ENCODE measurements at regions not wholly inside any gene's neighbourhood (a gene's known extent, or its start where the extent isn't known, plus 50 kb on each side); places are given as distances from the start of the nearest gene placed in this dataset.

- Mint-ChIP-seq H3K9me3 (ENCODE audit: unreplicated experiment) (no peaks in the 10 kb centered on the region), H3K27ac (ENCODE audit: unreplicated experiment) (no peak overlapping the region), H3K27me3 (ENCODE audit: insufficient read depth, unreplicated experiment) (no peaks in the 10 kb centered on the region), H3K4me3 (ENCODE audit: unreplicated experiment) (no peak overlapping the region), H3K4me1 (ENCODE audit: low read depth, unreplicated experiment) (peaks cover 7% of the 10 kb centered on the region), H3K36me3 (ENCODE audit: insufficient read depth, unreplicated experiment) (no peaks in the 10 kb centered on the region)
- no peaks in the 10 kb centered on the region for H3K36me3 ChIP-seq (ENCODE audit: control insufficient read depth, insufficient read depth, low read length)
- no TSS peak for BruUV-seq (replicated peaks)
- ChIA-PET CTCF (no interaction called here), POLR2A (no interaction called here)
- no peak overlapping the region for H3K4me3 ChIP-seq (ENCODE audit: low read depth, low read length)
- TF ChIP-seq, protein P1, sequence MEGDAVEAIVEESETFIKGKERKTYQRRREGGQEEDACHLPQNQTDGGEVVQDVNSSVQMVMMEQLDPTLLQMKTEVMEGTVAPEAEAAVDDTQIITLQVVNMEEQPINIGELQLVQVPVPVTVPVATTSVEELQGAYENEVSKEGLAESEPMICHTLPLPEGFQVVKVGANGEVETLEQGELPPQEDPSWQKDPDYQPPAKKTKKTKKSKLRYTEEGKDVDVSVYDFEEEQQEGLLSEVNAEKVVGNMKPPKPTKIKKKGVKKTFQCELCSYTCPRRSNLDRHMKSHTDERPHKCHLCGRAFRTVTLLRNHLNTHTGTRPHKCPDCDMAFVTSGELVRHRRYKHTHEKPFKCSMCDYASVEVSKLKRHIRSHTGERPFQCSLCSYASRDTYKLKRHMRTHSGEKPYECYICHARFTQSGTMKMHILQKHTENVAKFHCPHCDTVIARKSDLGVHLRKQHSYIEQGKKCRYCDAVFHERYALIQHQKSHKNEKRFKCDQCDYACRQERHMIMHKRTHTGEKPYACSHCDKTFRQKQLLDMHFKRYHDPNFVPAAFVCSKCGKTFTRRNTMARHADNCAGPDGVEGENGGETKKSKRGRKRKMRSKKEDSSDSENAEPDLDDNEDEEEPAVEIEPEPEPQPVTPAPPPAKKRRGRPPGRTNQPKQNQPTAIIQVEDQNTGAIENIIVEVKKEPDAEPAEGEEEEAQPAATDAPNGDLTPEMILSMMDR (IDR thresholded peaks at IDR 0.05; ENCODE audit: insufficient read depth in 1 of 2, low read depth in 1 of 2, low read length in 1 of 2, severe bottlenecking in 1 of 2, unreplicated experiment in 1 of 2) = no peak
- no peaks in the 10 kb centered on the region for H3K27me3 ChIP-seq (replicated peaks; ENCODE audit: control insufficient read depth, insufficient read depth, low read length)
- intact Hi-C loops (cut with micrococcal nuclease; ENCODE audit: unreplicated experiment) = no loop called here
- H3K4me1 ChIP-seq = peaks cover 10% of the 10 kb centered on the region; the same call in 1 of the 2 replicates
- DNase-seq = no peak
- no peaks in the 10 kb centered on the region for H3K9me3 ChIP-seq
Observed at GRCh38 chr2:123045713-123046112, 979.4 kb upstream of the CNTNAP5 start.

DNA sequence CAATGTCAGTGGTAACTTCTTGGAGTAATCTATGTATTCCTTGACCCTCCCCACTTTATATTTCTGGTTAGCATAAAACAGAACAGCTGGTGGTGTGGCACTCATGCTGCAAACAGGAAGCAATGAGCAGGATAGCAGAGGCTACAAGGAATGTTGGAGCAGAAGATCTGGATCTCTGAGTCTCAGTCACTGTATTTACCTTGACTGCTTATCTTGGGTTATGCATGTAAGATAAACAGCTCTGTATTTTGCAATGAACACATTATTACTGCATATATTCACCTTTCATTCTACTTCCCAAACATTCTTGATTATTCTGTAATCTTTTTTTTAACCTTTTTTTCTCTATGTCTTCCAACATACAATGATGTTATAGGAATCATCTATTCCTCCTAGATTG lies 977.9 kb upstream of the CNTNAP5 start:
- intact Hi-C loops (cut with micrococcal nuclease; ENCODE audit: unreplicated experiment) = no loop called here
- H3K36me3 ChIP-seq (ENCODE audit: control insufficient read depth, insufficient read depth, low read length) = no peaks in the 10 kb centered on the region
- H3K9me3 ChIP-seq = no peaks in the 10 kb centered on the region
- CTCF ChIA-PET = no interaction called here
- no TSS peak for BruUV-seq (replicated peaks)
- no peaks in the 10 kb centered on the region for H3K9me3 Mint-ChIP-seq (ENCODE audit: unreplicated experiment)
- H3K27me3 ChIP-seq (replicated peaks; ENCODE audit: control insufficient read depth, insufficient read depth, low read length) = no peaks in the 10 kb centered on the region
- TF ChIP-seq, protein P1 (IDR thresholded peaks at IDR 0.05; ENCODE audit: insufficient read depth in 1 of 2, low read depth in 1 of 2, low read length in 1 of 2, severe bottlenecking in 1 of 2, unreplicated experiment in 1 of 2) = no peak
- no peak overlapping the region for H3K4me3 ChIP-seq (ENCODE audit: low read depth, low read length)
- H3K4me1 ChIP-seq = peaks cover 10% of the 10 kb centered on the region; the same call in 1 of the 2 replicates
- H3K36me3 Mint-ChIP-seq (ENCODE audit: insufficient read depth, unreplicated experiment) = no peaks in the 10 kb centered on the region
- DNase-seq = peak in 1 of 2 experiments; percentile 2
- POLR2A ChIA-PET = no interaction called here
- no peaks in the 10 kb centered on the region for H3K27me3 Mint-ChIP-seq (ENCODE audit: insufficient read depth, unreplicated experiment)
- peaks cover 7% of the 10 kb centered on the region for H3K4me1 Mint-ChIP-seq (ENCODE audit: low read depth, unreplicated experiment)
- no peak overlapping the region for H3K4me3 Mint-ChIP-seq (ENCODE audit: unreplicated experiment)
- no peak overlapping the region for H3K27ac Mint-ChIP-seq (ENCODE audit: unreplicated experiment)

- CTCF ChIA-PET = no interaction called here
- POLR2A ChIA-PET = no interaction called here
- DNase-seq = no peak
- H3K36me3 ChIP-seq (ENCODE audit: control insufficient read depth, insufficient read depth, low read length) = no peaks in the 10 kb centered on the region
- BruUV-seq (replicated peaks) = no TSS peak
- H3K9me3 ChIP-seq = no peaks in the 10 kb centered on the region
- H3K4me1 ChIP-seq = peaks cover 10% of the 10 kb centered on the region; the same call in 1 of the 2 replicates
- TF ChIP-seq, protein P1 (IDR thresholded peaks at IDR 0.05; ENCODE audit: insufficient read depth in 1 of 2, low read depth in 1 of 2, low read length in 1 of 2, severe bottlenecking in 1 of 2, unreplicated experiment in 1 of 2) = no peak
- H3K27ac Mint-ChIP-seq (ENCODE audit: unreplicated experiment) = no peak overlapping the region
- no peak overlapping the region for H3K4me3 ChIP-seq (ENCODE audit: low read depth, low read length)
- intact Hi-C loops (cut with micrococcal nuclease; ENCODE audit: unreplicated experiment) = no loop called here
- peaks cover 7% of the 10 kb centered on the region for H3K4me1 Mint-ChIP-seq (ENCODE audit: low read depth, unreplicated experiment)
- no peaks in the 10 kb centered on the region for H3K36me3 Mint-ChIP-seq (ENCODE audit: insufficient read depth, unreplicated experiment)
- H3K9me3 Mint-ChIP-seq (ENCODE audit: unreplicated experiment) = no peaks in the 10 kb centered on the region
- H3K27me3 ChIP-seq (replicated peaks; ENCODE audit: control insufficient read depth, insufficient read depth, low read length) = no peaks in the 10 kb centered on the region
- no peaks in the 10 kb centered on the region for H3K27me3 Mint-ChIP-seq (ENCODE audit: insufficient read depth, unreplicated experiment)
- no peak overlapping the region for H3K4me3 Mint-ChIP-seq (ENCODE audit: unreplicated experiment)
Observed at GRCh38 chr2:123051136-123051535, 974.0 kb upstream of the CNTNAP5 start.
